ENCODE measurements at regions not wholly inside any gene's neighbourhood (a gene's known extent, or its start where the extent isn't known, plus 50 kb on each side); places are given as distances from the start of the nearest gene placed in this dataset.

DNA sequence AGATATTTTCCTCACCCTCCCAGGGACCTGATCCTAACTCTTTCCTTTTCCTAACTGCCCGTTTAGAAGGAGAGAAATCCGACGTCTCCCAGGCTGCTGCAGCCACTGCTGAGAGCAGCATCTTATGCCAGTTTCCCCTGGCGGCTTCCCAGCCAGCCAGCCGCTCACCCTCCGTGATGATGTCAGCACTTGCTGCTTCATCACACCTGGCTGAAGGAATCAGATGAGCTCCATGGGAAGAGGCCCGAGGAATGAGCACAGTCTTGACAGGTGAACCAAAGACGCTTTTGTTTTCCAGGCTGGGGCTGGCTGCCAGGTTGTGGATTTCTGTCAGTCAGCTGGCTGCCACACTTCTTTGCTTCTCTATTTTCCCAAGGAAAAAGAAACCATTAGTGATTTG lies 445.1 kb upstream of the RBMS3 start:
- no peak overlapping the region for H3K4me3 ChIP-seq
- H3K9me3 ChIP-seq (ENCODE audit: low read depth): no peaks in the 10 kb centered on the region
- Mint-ChIP-seq H3K36me3 (no peaks in the 10 kb centered on the region), H3K9me3 (peaks cover 2% of the 10 kb centered on the region), H3K27ac (no peak overlapping the region), H3K4me3 (no peak overlapping the region), H3K27me3 (ENCODE audit: insufficient read depth, low read depth) (peaks cover 4% of the 10 kb centered on the region), H3K4me1 (peaks cover 8% of the 10 kb centered on the region)
- TF ChIP-seq EZH2 (IDR thresholded peaks at IDR 0.05) (no peak), EZH2phosphoT487 (IDR thresholded peaks at IDR 0.05) (no peak)
- TF ChIP-seq, protein P1, sequence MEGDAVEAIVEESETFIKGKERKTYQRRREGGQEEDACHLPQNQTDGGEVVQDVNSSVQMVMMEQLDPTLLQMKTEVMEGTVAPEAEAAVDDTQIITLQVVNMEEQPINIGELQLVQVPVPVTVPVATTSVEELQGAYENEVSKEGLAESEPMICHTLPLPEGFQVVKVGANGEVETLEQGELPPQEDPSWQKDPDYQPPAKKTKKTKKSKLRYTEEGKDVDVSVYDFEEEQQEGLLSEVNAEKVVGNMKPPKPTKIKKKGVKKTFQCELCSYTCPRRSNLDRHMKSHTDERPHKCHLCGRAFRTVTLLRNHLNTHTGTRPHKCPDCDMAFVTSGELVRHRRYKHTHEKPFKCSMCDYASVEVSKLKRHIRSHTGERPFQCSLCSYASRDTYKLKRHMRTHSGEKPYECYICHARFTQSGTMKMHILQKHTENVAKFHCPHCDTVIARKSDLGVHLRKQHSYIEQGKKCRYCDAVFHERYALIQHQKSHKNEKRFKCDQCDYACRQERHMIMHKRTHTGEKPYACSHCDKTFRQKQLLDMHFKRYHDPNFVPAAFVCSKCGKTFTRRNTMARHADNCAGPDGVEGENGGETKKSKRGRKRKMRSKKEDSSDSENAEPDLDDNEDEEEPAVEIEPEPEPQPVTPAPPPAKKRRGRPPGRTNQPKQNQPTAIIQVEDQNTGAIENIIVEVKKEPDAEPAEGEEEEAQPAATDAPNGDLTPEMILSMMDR (IDR thresholded peaks at IDR 0.05): no peak
- no peaks in the 10 kb centered on the region for H3K4me1 ChIP-seq
- H4K20me1 ChIP-seq (ENCODE audit: low read depth): no peaks in the 10 kb centered on the region
- H3K9ac ChIP-seq: no peak overlapping the region
- no peak overlapping the region for H2AFZ ChIP-seq (replicated peaks)
- no peaks in the 10 kb centered on the region for H3K36me3 ChIP-seq
- no peak overlapping the region for H3K27ac ChIP-seq
- no peak overlapping the region for H3K4me2 ChIP-seq
- H3K27me3 ChIP-seq: no peaks in the 10 kb centered on the region
- no peaks in the 10 kb centered on the region for H3F3A ChIP-seq (ENCODE audit: low read depth)
- H3K79me2 ChIP-seq (ENCODE audit: low read depth): no peaks in the 10 kb centered on the region
- DNase-seq (ENCODE audit: low spot score): peak; percentile 3

DNA sequence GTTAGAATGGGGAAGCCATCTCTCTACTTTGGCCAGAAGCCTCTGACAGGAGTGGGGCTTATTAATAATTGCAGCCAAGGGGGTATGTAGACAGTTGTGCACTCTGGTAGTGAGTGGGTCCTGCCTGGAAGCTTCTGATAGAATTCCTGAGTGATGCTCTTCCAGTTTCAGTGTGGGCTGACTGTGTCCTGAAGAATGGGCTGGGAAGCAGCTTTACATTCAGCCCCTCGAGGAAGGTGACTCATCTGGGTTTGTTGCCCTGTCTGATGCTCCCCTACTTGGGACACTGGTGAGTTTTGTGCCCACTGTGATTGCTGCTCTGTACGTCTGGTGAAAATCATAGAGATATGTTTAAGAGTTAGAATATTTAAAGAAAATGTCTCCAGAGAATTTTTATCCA lies 444.7 kb upstream of the RBMS3 start:
- no peak overlapping the region for H2AFZ ChIP-seq (replicated peaks)
- H3K4me2 ChIP-seq: no peak overlapping the region
- no peaks in the 10 kb centered on the region for H3K4me1 ChIP-seq
- no peaks in the 10 kb centered on the region for H3K9me3 ChIP-seq (ENCODE audit: low read depth)
- H3K9ac ChIP-seq: no peak overlapping the region
- H3K4me1 Mint-ChIP-seq: peaks cover 11% of the 10 kb centered on the region
- H3K27me3 ChIP-seq: no peaks in the 10 kb centered on the region
- H3K4me3 ChIP-seq: no peak overlapping the region
- H3K79me2 ChIP-seq (ENCODE audit: low read depth): no peaks in the 10 kb centered on the region
- H3K36me3 Mint-ChIP-seq: no peaks in the 10 kb centered on the region
- H3K36me3 ChIP-seq: no peaks in the 10 kb centered on the region
- TF ChIP-seq EZH2 (IDR thresholded peaks at IDR 0.05): no peak
- TF ChIP-seq, protein P1 (IDR thresholded peaks at IDR 0.05): no peak
- TF ChIP-seq EZH2phosphoT487 (IDR thresholded peaks at IDR 0.05): no peak
- H3K4me3 Mint-ChIP-seq: no peak overlapping the region
- peaks cover 4% of the 10 kb centered on the region for H3K27me3 Mint-ChIP-seq (ENCODE audit: insufficient read depth, low read depth)
- no peaks in the 10 kb centered on the region for H4K20me1 ChIP-seq (ENCODE audit: low read depth)
- no peak for DNase-seq (ENCODE audit: low spot score)
- H3K27ac ChIP-seq: no peak overlapping the region
- no peaks in the 10 kb centered on the region for H3F3A ChIP-seq (ENCODE audit: low read depth)
- no peaks in the 10 kb centered on the region for H3K9me3 Mint-ChIP-seq
- no peak overlapping the region for H3K27ac Mint-ChIP-seq

DNA sequence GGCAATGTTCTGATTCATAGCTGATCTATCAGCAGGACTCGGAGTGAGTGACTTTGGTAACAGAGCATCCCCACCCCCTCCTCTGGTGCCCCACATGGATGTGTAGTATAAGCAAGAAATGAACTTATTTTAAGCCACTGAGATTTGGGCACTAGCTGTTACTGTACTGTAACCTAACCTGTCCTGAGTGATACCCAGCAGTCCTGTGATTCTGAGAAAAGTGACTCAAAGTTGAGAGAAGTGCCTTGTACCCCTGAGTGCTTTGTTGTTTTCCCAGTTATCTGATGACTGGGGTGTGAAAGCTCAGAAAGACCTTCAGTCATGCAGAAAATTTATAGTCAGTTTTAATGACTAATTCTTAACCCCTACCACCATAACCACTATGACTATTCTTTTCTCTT lies 439.9 kb upstream of the RBMS3 start:
- Histone ChIP-seq H3K4me1 (peaks cover 14% of the 10 kb centered on the region), H3K9me3 (ENCODE audit: low read depth) (no peaks in the 10 kb centered on the region), H3K79me2 (ENCODE audit: low read depth) (no peaks in the 10 kb centered on the region), H3K9ac (no peak overlapping the region), H3K4me3 (no peak overlapping the region), H4K20me1 (ENCODE audit: low read depth) (no peaks in the 10 kb centered on the region), H3K4me2 (no peak overlapping the region), H3K27ac (no peak overlapping the region), H3F3A (ENCODE audit: low read depth) (no peaks in the 10 kb centered on the region), H3K27me3 (no peaks in the 10 kb centered on the region), H2AFZ (replicated peaks) (no peak overlapping the region), H3K36me3 (no peaks in the 10 kb centered on the region)
- Mint-ChIP-seq H3K27ac (no peak overlapping the region), H3K36me3 (no peaks in the 10 kb centered on the region), H3K27me3 (ENCODE audit: insufficient read depth, low read depth) (peaks cover 2% of the 10 kb centered on the region), H3K4me3 (no peak overlapping the region), H3K9me3 (no peaks in the 10 kb centered on the region), H3K4me1 (peaks cover 37% of the 10 kb centered on the region)
- DNase-seq (ENCODE audit: low spot score): no peak
- TF ChIP-seq, protein P1 (IDR thresholded peaks at IDR 0.05): no peak
- no peak for TF ChIP-seq EZH2 (IDR thresholded peaks at IDR 0.05)
- TF ChIP-seq EZH2phosphoT487 (IDR thresholded peaks at IDR 0.05): no peak
